PC-3 (cell line): ENCODE measurements at regions not wholly inside any gene's neighbourhood (a gene's known extent, or its start where the extent isn't known, plus 50 kb on each side); places are given as distances from the start of the nearest gene placed in this dataset.

Experiments used
- ATAC-seq: fragments of 200-7000 bp; cut with Tn5 transposase; 2 replicates; pipeline ENCODE4 v1.9.1; 2020; ENCODE audit warnings: mild to moderate bottlenecking, moderate library complexity
- BruUV-seq: library from RNA; stranded (reverse); fragments of 400-500 nt; replicated peaks from 2 replicates; lab custom pipeline; 2021; lab: Mats Ljungman, UMichigan
- CTCF ChIA-PET: fragments of 300-600 bp; sonication (Branson Sonifier 250); formaldehyde crosslinking; loops from one replicate; lab custom pipeline; 2022; ENCODE audit warnings: antibody characterized with exemption; lab: Charles Lee
- POLR2A ChIA-PET: fragments of 300-600 bp; sonication (Branson Sonifier 250); formaldehyde crosslinking; loops from one replicate; lab custom pipeline; 2022; ENCODE audit warnings: antibody characterized with exemption; ENCODE audit not compliant: unreplicated experiment; lab: Charles Lee
- DNase-seq: peaks from one replicate; pipeline ENCODE4 v3.0.0-alpha.2; 2015
- H2AFZ ChIP-seq: fragments of 300-600 bp; sonication (generic); 2 replicates; pipeline ENCODE4 v1.6.0; 2016; ENCODE audit warnings: antibody characterized with exemption, low read length
- H3F3A ChIP-seq: fragments of 300-600 bp; sonication (generic); one replicate; pipeline ENCODE4 v1.6.0; 2017; ENCODE audit warnings: antibody characterized with exemption, low read length, control low read depth, mild to moderate bottlenecking; ENCODE audit not compliant: unreplicated experiment
- H3K27ac ChIP-seq: fragments of 300-600 bp; sonication (generic); 2 replicates; pipeline ENCODE4 v1.5.1; 2016; ENCODE audit warnings: mild to moderate bottlenecking, low read length
- H3K27me3 ChIP-seq: fragments of 300-600 bp; sonication (generic); 2 replicates; pipeline ENCODE4 v1.6.1; 2016; ENCODE audit warnings: low read length, mixed read lengths
- H3K36me3 ChIP-seq: fragments of 300-600 bp; sonication (generic); 2 replicates; pipeline ENCODE4 v1.6.1; 2016; ENCODE audit warnings: low read depth, mixed run types, low read length, mixed read lengths
- H3K4me1 ChIP-seq: fragments of 300-600 bp; sonication (generic); 2 replicates; pipeline ENCODE4 v1.5.1; 2016; ENCODE audit warnings: low read length; ENCODE audit not compliant: insufficient read depth
- H3K4me2 ChIP-seq: fragments of 300-600 bp; sonication (generic); 2 replicates; pipeline ENCODE4 v1.6.0; 2016; ENCODE audit warnings: low read length
- H3K4me3 ChIP-seq: fragments of 300-600 bp; sonication (generic); 2 replicates; pipeline ENCODE4 v1.5.1; 2016; ENCODE audit warnings: mild to moderate bottlenecking, low read length, mixed read lengths
- H3K79me2 ChIP-seq: fragments of 300-600 bp; sonication (generic); 2 replicates; pipeline ENCODE4 v1.6.1; 2017; ENCODE audit warnings: low read length, mixed read lengths
- H3K9ac ChIP-seq: fragments of 300-600 bp; sonication (generic); 2 replicates; pipeline ENCODE4 v1.6.0; 2016; ENCODE audit warnings: mild to moderate bottlenecking, low read length
- H3K9me2 ChIP-seq: fragments of 300-600 bp; sonication (generic); replicated peaks from 2 replicates; pipeline ENCODE4 v1.6.1; 2016; ENCODE audit warnings: mixed run types, low read length, mixed read lengths
- H3K9me3 ChIP-seq: fragments of 300-600 bp; sonication (generic); 2 replicates; pipeline ENCODE4 v1.6.1; 2016; ENCODE audit warnings: low read length, mixed read lengths
- H4K20me1 ChIP-seq: fragments of 300-600 bp; sonication (generic); 2 replicates; pipeline ENCODE4 v1.6.1; 2016; ENCODE audit warnings: low read length, mixed read lengths
- EZH2 ChIP-seq: fragments of 300-600 bp; sonication (generic); IDR thresholded peaks from one replicate; pipeline ENCODE4 v1.6.1; 2017; ENCODE audit warnings: antibody characterized with exemption, mild to moderate bottlenecking, low read length; ENCODE audit not compliant: unreplicated experiment
- EZH2phosphoT487 ChIP-seq: fragments of 300-600 bp; sonication (generic); IDR thresholded peaks from 2 replicates; pipeline ENCODE4 v1.6.1; 2018; ENCODE audit warnings: mild to moderate bottlenecking, antibody characterized with exemption, low read length, borderline replicate concordance
- intact Hi-C: fragments of 100-400 bp; cut with micrococcal nuclease; formaldehyde crosslinking; loops from 2 replicates; pipeline ENCODE4 v1.9.0; 2023
- TF ChIP-seq, protein P1 (sequence below): fragments of 300-600 bp; sonication (generic); conservative IDR thresholded peaks from 2 replicates; pipeline ENCODE4 v1.5.1; 2017; ENCODE audit warnings: antibody characterized with exemption, low read depth, mild to moderate bottlenecking, low read length

DNA sequence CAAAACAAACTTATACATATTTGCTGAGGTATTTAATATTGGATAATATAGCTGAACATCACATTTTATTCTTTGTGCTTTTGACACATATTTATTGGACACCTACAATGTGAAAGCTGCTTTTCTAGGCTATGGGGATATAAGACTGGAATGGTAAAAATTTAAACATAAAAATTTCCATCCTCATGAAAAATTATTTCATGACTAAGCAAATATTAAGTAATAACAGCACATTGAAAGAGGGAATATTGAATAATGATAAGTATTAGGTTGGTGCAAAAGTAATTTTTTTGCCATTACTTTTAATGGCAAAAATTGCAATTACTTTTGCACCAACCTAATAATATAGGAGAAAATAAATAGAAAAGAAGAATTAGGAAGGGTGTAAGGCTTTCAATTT lies 972.5 kb upstream of the CDH8 start:
- BruUV-seq, result no TSS peak
- Histone ChIP-seq H3F3A (no peaks in the 10 kb centered on the region), H2AFZ (no peak overlapping the region), H3K9me3 (no peaks in the 10 kb centered on the region), H3K27ac (no peak overlapping the region), H3K4me3 (no peak overlapping the region), H3K9ac (no peak overlapping the region), H4K20me1 (no peaks in the 10 kb centered on the region), H3K27me3 (no peaks in the 10 kb centered on the region), H3K4me2 (no peak overlapping the region), H3K4me1 (no peaks in the 10 kb centered on the region), H3K79me2 (no peaks in the 10 kb centered on the region), H3K36me3 (no peaks in the 10 kb centered on the region), H3K9me2 (no peaks in the 10 kb centered on the region)
- TF ChIP-seq, protein P1, sequence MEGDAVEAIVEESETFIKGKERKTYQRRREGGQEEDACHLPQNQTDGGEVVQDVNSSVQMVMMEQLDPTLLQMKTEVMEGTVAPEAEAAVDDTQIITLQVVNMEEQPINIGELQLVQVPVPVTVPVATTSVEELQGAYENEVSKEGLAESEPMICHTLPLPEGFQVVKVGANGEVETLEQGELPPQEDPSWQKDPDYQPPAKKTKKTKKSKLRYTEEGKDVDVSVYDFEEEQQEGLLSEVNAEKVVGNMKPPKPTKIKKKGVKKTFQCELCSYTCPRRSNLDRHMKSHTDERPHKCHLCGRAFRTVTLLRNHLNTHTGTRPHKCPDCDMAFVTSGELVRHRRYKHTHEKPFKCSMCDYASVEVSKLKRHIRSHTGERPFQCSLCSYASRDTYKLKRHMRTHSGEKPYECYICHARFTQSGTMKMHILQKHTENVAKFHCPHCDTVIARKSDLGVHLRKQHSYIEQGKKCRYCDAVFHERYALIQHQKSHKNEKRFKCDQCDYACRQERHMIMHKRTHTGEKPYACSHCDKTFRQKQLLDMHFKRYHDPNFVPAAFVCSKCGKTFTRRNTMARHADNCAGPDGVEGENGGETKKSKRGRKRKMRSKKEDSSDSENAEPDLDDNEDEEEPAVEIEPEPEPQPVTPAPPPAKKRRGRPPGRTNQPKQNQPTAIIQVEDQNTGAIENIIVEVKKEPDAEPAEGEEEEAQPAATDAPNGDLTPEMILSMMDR, result no peak
- TF ChIP-seq EZH2 (no peak), EZH2phosphoT487 (no peak)
- CTCF ChIA-PET, result no interaction called here
- POLR2A ChIA-PET, result no interaction called here
- intact Hi-C loops, result no loop called here
- ATAC-seq (no peak), DNase-seq (no peak)

DNA sequence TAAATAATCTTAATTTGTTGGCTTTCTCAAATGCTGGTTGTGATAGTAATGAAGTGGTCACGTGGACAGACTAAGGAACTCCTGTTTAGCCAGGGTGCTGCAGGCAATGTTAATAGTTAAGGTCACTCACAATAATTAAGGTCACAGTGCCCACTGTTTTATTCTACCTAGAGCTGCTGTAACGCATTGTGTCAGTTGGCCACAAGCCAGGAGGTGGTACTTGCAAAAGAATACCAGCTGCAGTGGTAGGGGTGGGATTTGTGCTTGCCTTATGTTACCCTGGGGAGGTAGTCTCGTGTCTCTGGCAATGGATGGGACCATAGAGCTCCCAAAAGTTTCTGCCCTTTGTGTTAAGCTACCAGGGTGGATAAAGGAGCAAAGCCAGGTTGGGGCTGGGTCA lies 969.1 kb upstream of the CDH8 start:
- POLR2A ChIA-PET, result no interaction called here
- no peak overlapping the region for H3K9ac ChIP-seq

DNA sequence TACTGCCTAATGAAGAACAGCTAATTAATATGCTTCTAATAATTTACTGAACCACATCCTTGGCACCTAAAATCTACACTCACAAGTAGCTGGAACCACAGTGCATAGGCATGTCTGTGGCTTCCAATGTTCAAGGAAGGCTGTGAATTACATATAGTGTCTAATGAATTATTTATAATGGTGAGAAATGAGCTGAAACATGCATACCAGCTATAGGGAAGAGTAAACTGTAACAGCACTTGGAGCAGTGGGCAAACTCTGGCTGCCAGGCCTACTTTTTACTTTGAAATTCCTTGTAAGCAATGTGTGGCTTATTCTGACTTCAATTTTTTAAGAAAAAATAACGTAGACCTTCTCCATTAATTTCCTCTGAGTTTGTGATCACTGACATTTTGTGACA lies 953.2 kb upstream of the CDH8 start:
- no peak overlapping the region for H3K4me2 ChIP-seq
- intact Hi-C loops, result no loop called here
- ChIA-PET CTCF (no interaction called here), POLR2A (no interaction called here)
- BruUV-seq, result no TSS peak
- H3K9ac ChIP-seq, result no peak overlapping the region
- no peaks in the 10 kb centered on the region for H4K20me1 ChIP-seq
- H3K4me3 ChIP-seq, result no peak overlapping the region
- no peaks in the 10 kb centered on the region for H3K27me3 ChIP-seq
- no peaks in the 10 kb centered on the region for H3K79me2 ChIP-seq
- ATAC-seq (no peak), DNase-seq (no peak)
- H3K4me1 ChIP-seq, result no peaks in the 10 kb centered on the region
- no peaks in the 10 kb centered on the region for H3K9me3 ChIP-seq
- H3K36me3 ChIP-seq, result no peaks in the 10 kb centered on the region
- no peak overlapping the region for H3K27ac ChIP-seq
- no peaks in the 10 kb centered on the region for H3K9me2 ChIP-seq
- TF ChIP-seq EZH2 (no peak), EZH2phosphoT487 (no peak)
- no peak overlapping the region for H2AFZ ChIP-seq
- H3F3A ChIP-seq, result no peaks in the 10 kb centered on the region

More for the DNA sequence above, 969.1 kb upstream of the CDH8 start:
- no peaks in the 10 kb centered on the region for H4K20me1 ChIP-seq
- intact Hi-C loops, result no loop called here
- no peak overlapping the region for H3K4me3 ChIP-seq
- ATAC-seq (no peak), DNase-seq (no peak)
- CTCF ChIA-PET, result no interaction called here
- BruUV-seq, result no TSS peak
- H2AFZ ChIP-seq, result no peak overlapping the region
- no peak overlapping the region for H3K27ac ChIP-seq
- TF ChIP-seq EZH2, result no peak
- TF ChIP-seq EZH2phosphoT487, result no peak
- TF ChIP-seq, protein P1, result no peak
- no peaks in the 10 kb centered on the region for H3K9me2 ChIP-seq
- no peaks in the 10 kb centered on the region for H3K4me1 ChIP-seq
- H3F3A ChIP-seq, result no peaks in the 10 kb centered on the region
- H3K9me3 ChIP-seq, result no peaks in the 10 kb centered on the region
- no peaks in the 10 kb centered on the region for H3K79me2 ChIP-seq
- H3K4me2 ChIP-seq, result no peak overlapping the region
- H3K36me3 ChIP-seq, result no peaks in the 10 kb centered on the region
- no peaks in the 10 kb centered on the region for H3K27me3 ChIP-seq
